Fibroblast of the conjunctiva (primary cell): ENCODE measurements at regions not wholly inside any gene's neighbourhood (a gene's known extent, or its start where the extent isn't known, plus 50 kb on each side); places are given as distances from the start of the nearest gene placed in this dataset.
"Not testable (repeated sequence)": the region's sequence is repeated elsewhere in the genome, so short reads cannot be mapped to it uniquely, and the experiment has no call there.

Source experiments
- DNase-seq: peaks from one replicate; pipeline ENCODE4 v3.0.0-alpha.2; 2010; ENCODE audit warnings: low read depth

- DNase-seq, result no peak
Observed at GRCh38 chr4:14371131-14371530, 631.1 kb upstream of the CPEB2 start.

- no peak for DNase-seq
Observed at GRCh38 chr4:14375816-14376215, 626.5 kb upstream of the CPEB2 start.

- no peak for DNase-seq
Observed at GRCh38 chr4:14379183-14379582, 623.1 kb upstream of the CPEB2 start.

GRCh38 chr4:14383652-14384051 lies 618.6 kb upstream of the CPEB2 start:
- DNase-seq, result no peak

- no peak for DNase-seq
Observed at GRCh38 chr4:14384824-14385223, 617.5 kb upstream of the CPEB2 start.

- DNase-seq, result no peak
Observed at GRCh38 chr4:14386196-14386595, 616.1 kb upstream of the CPEB2 start.

- DNase-seq, result no peak
Observed at GRCh38 chr4:14387647-14388046, 614.6 kb upstream of the CPEB2 start.

GRCh38 chr4:14392378-14392777 lies 609.9 kb upstream of the CPEB2 start:
- no peak for DNase-seq

GRCh38 chr4:14396183-14396582 lies 606.1 kb upstream of the CPEB2 start:
- DNase-seq, result no peak

- no peak for DNase-seq
Observed at GRCh38 chr4:14399848-14400247, 602.4 kb upstream of the CPEB2 start.

GRCh38 chr4:14400307-14400706 lies 602.0 kb upstream of the CPEB2 start:
- no peak for DNase-seq

- DNase-seq, result no peak
Observed at GRCh38 chr4:14403132-14403531, 599.1 kb upstream of the CPEB2 start.

- DNase-seq, result no peak
Observed at GRCh38 chr4:14404730-14405129, 597.6 kb upstream of the CPEB2 start.

GRCh38 chr4:14410516-14410915 lies 591.8 kb upstream of the CPEB2 start:
- DNase-seq, result no peak

GRCh38 chr4:14415146-14415545 lies 587.1 kb upstream of the CPEB2 start:
- no peak for DNase-seq

- DNase-seq, result no peak
Observed at GRCh38 chr4:14419516-14419915, 582.8 kb upstream of the CPEB2 start.

- not testable (repeated sequence) for DNase-seq
Observed at GRCh38 chr4:14426297-14426696, 576.0 kb upstream of the CPEB2 start.

GRCh38 chr4:14428125-14428524 lies 574.2 kb upstream of the CPEB2 start:
- DNase-seq, result no peak

- DNase-seq, result no peak
Observed at GRCh38 chr4:14431155-14432134, 570.8 kb upstream of the CPEB2 start.

- DNase-seq, result no peak
Observed at GRCh38 chr4:14434483-14434882, 567.8 kb upstream of the CPEB2 start.

GRCh38 chr4:14434916-14435315 lies 567.4 kb upstream of the CPEB2 start:
- DNase-seq, result no peak

GRCh38 chr4:14441561-14441960 lies 560.7 kb upstream of the CPEB2 start:
- DNase-seq, result no peak

- DNase-seq, result no peak
Observed at GRCh38 chr4:14445882-14446281, 556.4 kb upstream of the CPEB2 start.

- no peak for DNase-seq
Observed at GRCh38 chr4:14446311-14446710, 556.0 kb upstream of the CPEB2 start.
